ENCODE measurements at regions not wholly inside any gene's neighbourhood (a gene's known extent, or its start where the extent isn't known, plus 50 kb on each side); places are given as distances from the start of the nearest gene placed in this dataset.

- WGBS (ENCODE audit: insufficient coverage, low coverage, low lambda C conversion rate, missing lambda C conversion rate), result 68% methylated on average over 3 of the region's 3 CpGs
- H3K4me1 ChIP-seq, result no peaks in the 10 kb centered on the region
- TF ChIP-seq POLR2A (IDR thresholded peaks at IDR 0.05), result no peak
- no peak for TF ChIP-seq CTCF (IDR thresholded peaks at IDR 0.05)
Measured at GRCh38 chr7:18429547-18429946, 66.0 kb upstream of the HDAC9 start.

GRCh38 chr7:18430810-18431209 is 64.7 kb upstream of the HDAC9 start:
- H3K36me3 ChIP-seq, result no peaks in the 10 kb centered on the region
- 100% methylated on average over 1 of the region's 2 CpGs for WGBS (ENCODE audit: insufficient coverage, low coverage, low lambda C conversion rate, missing lambda C conversion rate)
- H3K9me3 ChIP-seq, result no peaks in the 10 kb centered on the region
- DNase-seq (no peak), ATAC-seq (no peak)
- H3K27ac ChIP-seq, result no peak overlapping the region
- no peak overlapping the region for H3K4me3 ChIP-seq
- H3K4me1 ChIP-seq, result no peaks in the 10 kb centered on the region
- H3K27me3 ChIP-seq, result no peaks in the 10 kb centered on the region
- TF ChIP-seq POLR2A (IDR thresholded peaks at IDR 0.05) (no peak), CTCF (IDR thresholded peaks at IDR 0.05) (no peak)
- intact Hi-C loops (cut with DNase I), result no loop called here

More at GRCh38 chr7:18429547-18429946, 66.0 kb upstream of the HDAC9 start:
- ATAC-seq (no peak), DNase-seq (no peak)
- no peaks in the 10 kb centered on the region for H3K9me3 ChIP-seq
- no peaks in the 10 kb centered on the region for H3K36me3 ChIP-seq
- no peak overlapping the region for H3K4me3 ChIP-seq
- H3K27me3 ChIP-seq, result no peaks in the 10 kb centered on the region
- intact Hi-C loops (cut with DNase I), result no loop called here
- no peak overlapping the region for H3K27ac ChIP-seq

- Histone ChIP-seq H3K4me3 (no peak overlapping the region), H3K27me3 (no peaks in the 10 kb centered on the region), H3K9me3 (no peaks in the 10 kb centered on the region), H3K4me1 (no peaks in the 10 kb centered on the region), H3K36me3 (no peaks in the 10 kb centered on the region), H3K27ac (no peak overlapping the region)
- intact Hi-C loops (cut with DNase I), result no loop called here
- TF ChIP-seq POLR2A (IDR thresholded peaks at IDR 0.05) (no peak), CTCF (IDR thresholded peaks at IDR 0.05) (no peak)
- peak in 3 of 4 donors; percentile 45 to 68 (median 60) for ATAC-seq
- WGBS (ENCODE audit: insufficient coverage, low coverage, low lambda C conversion rate, missing lambda C conversion rate), result 60% methylated on average over 6 of the region's 6 CpGs
- no peak for DNase-seq
Measured at GRCh38 chr7:18434171-18434570, 61.4 kb upstream of the HDAC9 start.

GRCh38 chr7:18437101-18437500 is 58.4 kb upstream of the HDAC9 start:
- no peaks in the 10 kb centered on the region for H3K27me3 ChIP-seq
- WGBS (ENCODE audit: insufficient coverage, low coverage, low lambda C conversion rate, missing lambda C conversion rate), result 50% methylated on average over 1 of the region's 1 CpG
- no peaks in the 10 kb centered on the region for H3K36me3 ChIP-seq
- DNase-seq, result no peak
- ATAC-seq, result no peak
- H3K27ac ChIP-seq, result no peak overlapping the region
- H3K4me1 ChIP-seq, result no peaks in the 10 kb centered on the region
- H3K9me3 ChIP-seq, result no peaks in the 10 kb centered on the region
- TF ChIP-seq CTCF (IDR thresholded peaks at IDR 0.05) (no peak), POLR2A (IDR thresholded peaks at IDR 0.05) (no peak)
- H3K4me3 ChIP-seq, result no peak overlapping the region
- intact Hi-C loops (cut with DNase I), result no loop called here

- no peaks in the 10 kb centered on the region for H3K4me1 ChIP-seq
- intact Hi-C loops (cut with DNase I), result no loop called here
- no peak for DNase-seq
- no peak for TF ChIP-seq POLR2A (IDR thresholded peaks at IDR 0.05)
- TF ChIP-seq CTCF (IDR thresholded peaks at IDR 0.05), result no peak
- 40% methylated on average over 2 of the region's 2 CpGs for WGBS (ENCODE audit: insufficient coverage, low coverage, low lambda C conversion rate, missing lambda C conversion rate)
- no peak overlapping the region for H3K27ac ChIP-seq
- no peak for ATAC-seq
- H3K4me3 ChIP-seq, result no peak overlapping the region
- no peaks in the 10 kb centered on the region for H3K27me3 ChIP-seq
- no peaks in the 10 kb centered on the region for H3K9me3 ChIP-seq
- no peaks in the 10 kb centered on the region for H3K36me3 ChIP-seq
Measured at GRCh38 chr7:18440934-18441333, 54.6 kb upstream of the HDAC9 start.

All from right lobe of liver (tissue), 6 donors.